B cell (primary cell): ENCODE measurements at regions not wholly inside any gene's neighbourhood (a gene's known extent, or its start where the extent isn't known, plus 50 kb on each side); places are given as distances from the start of the nearest gene placed in this dataset.

Source experiments
- CTCF ChIP-seq: fragments of 200-600 bp; IDR thresholded peaks from one replicate; pipeline ENCODE4 v1.8.0; 2022; ENCODE audit warnings: antibody characterized with exemption, mild to moderate bottlenecking
- EZH2 ChIP-seq: IDR thresholded peaks from 2 replicates; pipeline ENCODE4 v1.6.1; 2012; ENCODE audit warnings: borderline replicate concordance, low read depth, mild to moderate bottlenecking, moderate library complexity, low read length; ENCODE audit not compliant: insufficient read depth, poor library complexity, severe bottlenecking

- TF ChIP-seq CTCF (no peak), EZH2 (no peak)
These were observed 355.3 kb upstream of the SMIM21 start for GRCh38 chr18:75782826-75783225.
